ENCODE measurements at regions not wholly inside any gene's neighbourhood (a gene's known extent, or its start where the extent isn't known, plus 50 kb on each side); places are given as distances from the start of the nearest gene placed in this dataset.

DNA sequence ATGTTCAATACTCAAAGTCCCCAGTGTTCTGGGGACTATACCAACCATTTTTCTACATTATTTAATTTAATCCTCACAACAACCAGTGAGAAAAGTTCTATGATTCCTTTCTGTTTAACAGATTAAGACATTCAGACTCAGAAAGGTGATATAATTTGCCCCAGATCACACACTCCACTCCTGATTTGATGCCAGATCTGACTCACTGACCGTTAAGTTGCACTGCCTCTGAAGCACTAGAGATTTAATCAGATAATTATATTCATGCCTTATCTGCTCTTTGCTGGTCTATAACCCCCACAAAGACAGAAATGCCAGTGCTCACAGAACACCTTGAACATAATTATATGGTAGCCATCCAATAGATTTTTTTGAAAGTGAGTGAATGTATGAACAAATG, 501.0 kb downstream of the IGSF11 start:
- Histone ChIP-seq H4K8ac (ENCODE audit: extremely low read depth, insufficient read depth, low read length) (no peak overlapping the region), H3K4me3 (ENCODE audit: extremely low read depth in 1 of 4, insufficient read depth in 2 of 4, low read depth in 3 of 4, low read length in 4 of 4) (no peak overlapping the region), H3K23ac (ENCODE audit: insufficient read length) (no peak overlapping the region), H2AK5ac (ENCODE audit: low read depth, low read length) (no peak overlapping the region), H2BK20ac (ENCODE audit: low read length) (no peak overlapping the region), H3K27ac (ENCODE audit: low read depth, low read length) (no peak overlapping the region), H4K91ac (replicated peaks; ENCODE audit: insufficient read length, low read length) (no peak overlapping the region), H3K79me1 (ENCODE audit: low read depth, low read length) (no peaks in the 10 kb centered on the region), H4K5ac (ENCODE audit: insufficient read length, low read depth, low read length) (no peak overlapping the region), H4K20me1 (replicated peaks in 1 of 2; ENCODE audit: control insufficient read depth in 1 of 2, insufficient read depth in 2 of 2, low read length in 2 of 2) (no peaks in the 10 kb centered on the region), H3K9ac (replicated peaks in 1 of 4; ENCODE audit: extremely low read depth in 1 of 4, low read depth in 3 of 4, low read length in 3 of 4) (no peak overlapping the region), H2BK12ac (ENCODE audit: low read depth, low read length) (no peak overlapping the region), H3K4ac (replicated peaks; ENCODE audit: insufficient read length, low read depth, low read length) (no peak overlapping the region), H3K18ac (ENCODE audit: extremely low read depth, low read length) (no peak overlapping the region), H3K56ac (replicated peaks; ENCODE audit: insufficient read length, low read depth, low read length) (no peak overlapping the region), H2AFZ (ENCODE audit: low read length) (no peak overlapping the region), H3K27me3 (replicated peaks in 1 of 4; ENCODE audit: control insufficient read depth in 3 of 4, extremely low read depth in 1 of 4, insufficient read depth in 3 of 4, low read length in 3 of 4) (no peaks in the 10 kb centered on the region), H3K9me3 (ENCODE audit: insufficient read depth in 2 of 2, low read depth in 1 of 2, low read length in 1 of 2) (no peaks in the 10 kb centered on the region), H3K4me2 (ENCODE audit: insufficient read depth in 1 of 2, low read depth in 2 of 2, low read length in 2 of 2) (no peak overlapping the region), H3K4me1 (replicated peaks in 1 of 4; ENCODE audit: control insufficient read depth in 3 of 4, insufficient read depth in 4 of 4, low read length in 3 of 4) (no peaks in the 10 kb centered on the region), H2BK120ac (replicated peaks; ENCODE audit: low read depth, low read length) (no peak overlapping the region), H3K14ac (ENCODE audit: insufficient read length) (no peak overlapping the region), H2BK5ac (ENCODE audit: low read depth, low read length) (no peak overlapping the region), H3K23me2 (ENCODE audit: low read depth, low read length) (no peaks in the 10 kb centered on the region), H3K79me2 (ENCODE audit: control insufficient read depth in 1 of 2, insufficient read depth in 2 of 2, low read length in 2 of 2) (no peaks in the 10 kb centered on the region), H3K36me3 (ENCODE audit: control insufficient read depth in 2 of 4, insufficient read depth in 4 of 4, low read length in 3 of 4) (no peaks in the 10 kb centered on the region), H2BK15ac (ENCODE audit: low read length) (no peak overlapping the region)
- no peak for TF ChIP-seq PHF8 (conservative IDR thresholded peaks at IDR 0.05; ENCODE audit: low read depth, low read length)
- no peak for TF ChIP-seq TBP (IDR thresholded peaks at IDR 0.05; ENCODE audit: low read depth, low read length)
- TF ChIP-seq SP2 (IDR thresholded peaks at IDR 0.05; ENCODE audit: low read length): no peak
- no peak for TF ChIP-seq KDM1A (IDR thresholded peaks at IDR 0.05; ENCODE audit: borderline replicate concordance, low read length)
- TF ChIP-seq RXRA (IDR thresholded peaks at IDR 0.05; ENCODE audit: insufficient read depth, low read depth, low read length): no peak
- no peak for TF ChIP-seq TCF12 (IDR thresholded peaks at IDR 0.05; ENCODE audit: low read depth, low read length)
- no peak for TF ChIP-seq SIRT6 (IDR thresholded peaks at IDR 0.05; ENCODE audit: low read length)
- TF ChIP-seq TEAD4 (IDR thresholded peaks at IDR 0.05; ENCODE audit: low read depth, low read length): no peak
- no peak for TF ChIP-seq RFX5 (IDR thresholded peaks at IDR 0.05; ENCODE audit: borderline replicate concordance, low read depth, low read length)
- TF ChIP-seq CHD2 (IDR thresholded peaks at IDR 0.05; ENCODE audit: low read length): no peak
- TF ChIP-seq RBBP5 (IDR thresholded peaks at IDR 0.05; ENCODE audit: borderline replicate concordance, low read depth, low read length): no peak
- no peak for TF ChIP-seq RAD21 (IDR thresholded peaks at IDR 0.05 in 1 of 2, conservative IDR thresholded peaks at IDR 0.05 in 1 of 2; ENCODE audit: low read depth in 2 of 2, low read length in 2 of 2)
- TF ChIP-seq CHD1 (IDR thresholded peaks at IDR 0.05; ENCODE audit: low read depth, low read length): no peak
- no peak for DNase-seq (ENCODE audit: low read depth in 1 of 2, low spot score in 2 of 2)
- WGBS, 2 experiments (ENCODE audit: extremely low coverage in 1 of 2, insufficient coverage in 1 of 2, insufficient read length in 1 of 2, insufficient replicate concordance in 2 of 2, low coverage in 1 of 2, low lambda C conversion rate in 2 of 2, missing lambda C conversion rate in 1 of 2): 92% methylated on average over 1 of the region's 1 CpG; no CpG with 5 or more reads in 1 of the 2 experiments
- no peak for FAIRE-seq
- ChIA-PET POLR2A (ENCODE audit: partially characterized antibody) (no interaction called here), CTCF (ENCODE audit: partially characterized antibody) (no interaction called here)
